HG03342 (cell line): ENCODE measurements at regions not wholly inside any gene's neighbourhood (a gene's known extent, or its start where the extent isn't known, plus 50 kb on each side); places are given as distances from the start of the nearest gene placed in this dataset.

ENCODE experiments used
- ATAC-seq: cut with Tn5 transposase; IDR thresholded peaks from one replicate; pipeline ENCODE4 v1.9.1; 2021; ENCODE audit warnings: mild to moderate bottlenecking, moderate library complexity; ENCODE audit not compliant: unreplicated experiment

GRCh38 chr5:74143151-74143550, 497.4 kb downstream of the ENC1 start:
- no peak for ATAC-seq

GRCh38 chr5:74141053-74141452, 499.5 kb downstream of the ENC1 start:
- ATAC-seq = no peak

GRCh38 chr5:74140409-74140808, 500.1 kb downstream of the ENC1 start:
- ATAC-seq = no peak

GRCh38 chr5:74139589-74139988, 500.9 kb downstream of the ENC1 start:
- no peak for ATAC-seq

GRCh38 chr5:74138721-74139120, 501.8 kb downstream of the ENC1 start:
- no peak for ATAC-seq

GRCh38 chr5:74136276-74136825, 504.2 kb downstream of the ENC1 start:
- ATAC-seq = no peak

- no peak for ATAC-seq
Measured at GRCh38 chr5:74135033-74135432, 505.5 kb downstream of the ENC1 start.

GRCh38 chr5:74132485-74132884, 506.5 kb downstream of the ARHGEF28 start:
- ATAC-seq = no peak

- no peak for ATAC-seq
Measured at GRCh38 chr5:74131250-74131649, 505.3 kb downstream of the ARHGEF28 start.

GRCh38 chr5:74130155-74130897, 504.3 kb downstream of the ARHGEF28 start:
- no peak for ATAC-seq

GRCh38 chr5:74127381-74128320, 501.7 kb downstream of the ARHGEF28 start:
- ATAC-seq = no peak

GRCh38 chr5:74126294-74126693, 500.3 kb downstream of the ARHGEF28 start:
- no peak for ATAC-seq

- ATAC-seq = no peak
Measured at GRCh38 chr5:74124826-74125225, 498.8 kb downstream of the ARHGEF28 start.

GRCh38 chr5:74123929-74124328, 497.9 kb downstream of the ARHGEF28 start:
- ATAC-seq = no peak

GRCh38 chr5:74122979-74123590, 497.1 kb downstream of the ARHGEF28 start:
- ATAC-seq = no peak

GRCh38 chr5:74122175-74122574, 496.2 kb downstream of the ARHGEF28 start:
- ATAC-seq = no peak

GRCh38 chr5:74120585-74120984, 494.6 kb downstream of the ARHGEF28 start:
- ATAC-seq = no peak

GRCh38 chr5:74118071-74118470, 492.1 kb downstream of the ARHGEF28 start:
- ATAC-seq = no peak

- ATAC-seq = no peak
Measured at GRCh38 chr5:74116984-74117383, 491.0 kb downstream of the ARHGEF28 start.

- no peak for ATAC-seq
Measured at GRCh38 chr5:74116266-74116665, 490.3 kb downstream of the ARHGEF28 start.

- ATAC-seq = no peak
Measured at GRCh38 chr5:74113927-74114326, 487.9 kb downstream of the ARHGEF28 start.
